ENCODE measurements at regions not wholly inside any gene's neighbourhood (a gene's known extent, or its start where the extent isn't known, plus 50 kb on each side); places are given as distances from the start of the nearest gene placed in this dataset.

DNA sequence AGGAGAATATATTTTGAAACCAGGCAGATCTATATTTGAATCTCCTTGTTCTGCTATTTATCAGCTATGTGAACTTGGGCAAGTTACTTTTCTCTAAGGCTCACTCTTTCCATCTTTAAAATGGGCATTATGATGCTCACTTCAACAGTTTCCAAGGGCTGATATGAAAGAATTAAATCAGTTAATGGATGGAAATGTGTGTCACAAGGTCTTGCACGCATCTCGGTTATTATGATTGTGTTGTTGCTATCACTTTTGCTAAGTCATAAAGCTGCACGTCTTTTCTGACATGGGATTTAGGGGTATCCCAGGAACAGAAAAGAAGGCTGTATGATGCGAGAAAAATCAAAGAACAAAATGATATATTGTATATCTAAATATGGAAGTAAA lies 721.5 kb upstream of the TBX3 start:
- H3K36me3 ChIP-seq = no peaks in the 10 kb centered on the region
- no peaks in the 10 kb centered on the region for H3K9me3 ChIP-seq
- H3K27ac ChIP-seq = no peak overlapping the region
- TF ChIP-seq POLR2AphosphoS5 (IDR thresholded peaks at IDR 0.05) = no peak
- TF ChIP-seq, protein P1, sequence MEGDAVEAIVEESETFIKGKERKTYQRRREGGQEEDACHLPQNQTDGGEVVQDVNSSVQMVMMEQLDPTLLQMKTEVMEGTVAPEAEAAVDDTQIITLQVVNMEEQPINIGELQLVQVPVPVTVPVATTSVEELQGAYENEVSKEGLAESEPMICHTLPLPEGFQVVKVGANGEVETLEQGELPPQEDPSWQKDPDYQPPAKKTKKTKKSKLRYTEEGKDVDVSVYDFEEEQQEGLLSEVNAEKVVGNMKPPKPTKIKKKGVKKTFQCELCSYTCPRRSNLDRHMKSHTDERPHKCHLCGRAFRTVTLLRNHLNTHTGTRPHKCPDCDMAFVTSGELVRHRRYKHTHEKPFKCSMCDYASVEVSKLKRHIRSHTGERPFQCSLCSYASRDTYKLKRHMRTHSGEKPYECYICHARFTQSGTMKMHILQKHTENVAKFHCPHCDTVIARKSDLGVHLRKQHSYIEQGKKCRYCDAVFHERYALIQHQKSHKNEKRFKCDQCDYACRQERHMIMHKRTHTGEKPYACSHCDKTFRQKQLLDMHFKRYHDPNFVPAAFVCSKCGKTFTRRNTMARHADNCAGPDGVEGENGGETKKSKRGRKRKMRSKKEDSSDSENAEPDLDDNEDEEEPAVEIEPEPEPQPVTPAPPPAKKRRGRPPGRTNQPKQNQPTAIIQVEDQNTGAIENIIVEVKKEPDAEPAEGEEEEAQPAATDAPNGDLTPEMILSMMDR (IDR thresholded peaks at IDR 0.05) = no peak
- TF ChIP-seq POLR2A (IDR thresholded peaks at IDR 0.05) = no peak
- no peak for TF ChIP-seq EP300 (IDR thresholded peaks at IDR 0.05; ENCODE audit: low read depth)
- intact Hi-C loops (cut with DNase I; ENCODE audit: low total_unique reads) = no loop called here
- 91 to 92% methylated on average over 4 of the region's 4 CpGs for WGBS, 2 donors (ENCODE audit: low coverage in 1 of 2)
- in situ Hi-C loops (cut with MboI; ENCODE audit: low pct_ligation_motif_present in 1 of 4, low pct_unique_long_range_greater_than_20kb in 1 of 4, low sequenced_read_pairs in 3 of 4) = no loop called here
- H3K27me3 ChIP-seq = no peaks in the 10 kb centered on the region
- DNase-seq = no peak
- no peaks in the 10 kb centered on the region for H3K4me1 ChIP-seq
- no peak overlapping the region for H3K4me3 ChIP-seq

DNA sequence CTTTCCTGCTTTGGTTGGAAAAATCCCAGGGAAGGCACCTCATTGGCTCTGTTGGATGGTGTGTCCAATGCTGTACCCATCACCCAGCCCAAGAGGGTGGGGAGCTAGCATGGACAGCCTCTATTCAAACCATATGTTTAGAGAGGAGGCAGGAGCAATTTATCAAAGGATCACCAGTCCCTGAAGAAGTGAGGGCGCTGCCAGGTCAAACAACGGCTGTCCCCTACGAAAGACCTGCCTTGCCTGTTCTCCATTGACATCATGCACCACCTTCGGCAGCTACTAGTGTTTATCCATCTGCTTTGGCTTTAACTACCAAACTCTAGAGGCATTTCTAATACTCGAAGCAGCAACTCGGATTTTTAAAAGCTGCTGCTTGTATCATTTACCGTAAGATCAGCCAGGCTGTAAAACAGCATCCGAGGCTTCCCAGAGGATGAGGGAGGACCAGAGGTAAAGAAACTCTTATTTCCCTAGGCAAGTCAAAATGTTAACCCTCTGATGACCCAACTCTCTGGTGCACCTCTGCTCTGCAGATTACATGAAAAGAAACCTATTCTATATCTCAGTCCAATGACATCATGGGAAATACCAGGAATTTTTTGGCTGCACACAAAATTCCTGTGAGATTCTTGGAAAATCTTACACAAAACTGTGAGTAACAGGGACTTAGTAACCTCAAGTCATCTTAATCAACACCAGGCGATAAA lies 720.9 kb upstream of the TBX3 start:
- Histone ChIP-seq H3K36me3 (no peaks in the 10 kb centered on the region), H3K27me3 (no peaks in the 10 kb centered on the region), H3K4me1 (no peaks in the 10 kb centered on the region), H3K27ac (no peak overlapping the region), H3K4me3 (no peak overlapping the region), H3K9me3 (no peaks in the 10 kb centered on the region)
- in situ Hi-C loops (cut with MboI; ENCODE audit: low pct_ligation_motif_present in 1 of 4, low pct_unique_long_range_greater_than_20kb in 1 of 4, low sequenced_read_pairs in 3 of 4) = no loop called here
- intact Hi-C loops (cut with DNase I; ENCODE audit: low total_unique reads) = no loop called here
- DNase-seq = no peak
- no peak for TF ChIP-seq POLR2A (IDR thresholded peaks at IDR 0.05)
- TF ChIP-seq, protein P1 (IDR thresholded peaks at IDR 0.05) = no peak
- WGBS, 2 donors (ENCODE audit: low coverage in 1 of 2) = 49 to 58% methylated on average over 5 to 9 of the region's 9 CpGs

DNA sequence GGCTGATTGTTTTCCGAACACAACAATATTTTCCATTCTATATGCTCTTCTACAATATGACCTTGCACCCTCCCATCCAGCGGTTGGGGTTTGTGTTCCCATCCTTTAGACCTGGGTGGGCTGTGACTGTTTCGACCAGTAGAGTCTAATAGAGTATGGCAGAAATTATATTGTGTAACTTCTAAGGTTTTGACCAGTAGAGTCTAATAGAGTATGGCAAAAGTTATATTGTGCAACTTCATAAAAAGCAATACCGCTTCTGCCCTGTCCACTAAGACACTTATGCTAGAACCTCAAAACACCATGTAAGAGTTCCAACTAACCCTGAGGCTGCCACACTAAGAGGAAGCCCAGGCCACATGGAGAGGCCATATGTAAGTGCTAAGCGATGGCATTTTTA lies 719.7 kb upstream of the TBX3 start:
- Histone ChIP-seq H3K36me3 (no peaks in the 10 kb centered on the region), H3K9me3 (no peaks in the 10 kb centered on the region), H3K4me3 (no peak overlapping the region), H3K27me3 (no peaks in the 10 kb centered on the region), H3K4me1 (no peaks in the 10 kb centered on the region), H3K27ac (no peak overlapping the region)
- WGBS, 2 donors (ENCODE audit: low coverage in 1 of 2) = 80 to 89% methylated on average over 4 to 5 of the region's 5 CpGs
- TF ChIP-seq, protein P1 (IDR thresholded peaks at IDR 0.05) = no peak
- no peak for TF ChIP-seq EP300 (IDR thresholded peaks at IDR 0.05; ENCODE audit: low read depth)
- no peak for TF ChIP-seq POLR2A (IDR thresholded peaks at IDR 0.05)
- TF ChIP-seq POLR2AphosphoS5 (IDR thresholded peaks at IDR 0.05) = no peak
- intact Hi-C loops (cut with DNase I; ENCODE audit: low total_unique reads) = no loop called here
- no peak for DNase-seq
- in situ Hi-C loops (cut with MboI; ENCODE audit: low pct_ligation_motif_present in 1 of 4, low pct_unique_long_range_greater_than_20kb in 1 of 4, low sequenced_read_pairs in 3 of 4) = no loop called here

DNA sequence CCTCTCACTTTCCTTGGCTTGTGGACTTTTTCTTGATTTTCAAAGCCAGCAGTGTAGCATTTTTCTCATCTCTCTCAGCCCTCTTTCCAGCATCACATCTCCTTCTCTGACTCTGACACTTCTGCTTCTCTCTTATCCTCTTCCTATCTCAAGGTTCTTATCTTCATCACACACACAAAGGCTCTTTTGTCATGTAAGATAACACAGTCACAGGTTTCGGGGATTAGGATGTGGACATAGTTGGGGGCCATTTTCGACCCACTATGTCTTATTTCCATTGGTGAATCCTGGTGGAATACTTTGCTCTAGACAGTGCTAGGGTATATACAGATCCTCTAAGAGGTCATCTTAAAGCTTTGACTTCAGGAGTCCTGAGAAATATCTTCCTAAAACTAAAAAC lies 719.3 kb upstream of the TBX3 start:
- in situ Hi-C loops (cut with MboI; ENCODE audit: low pct_ligation_motif_present in 1 of 4, low pct_unique_long_range_greater_than_20kb in 1 of 4, low sequenced_read_pairs in 3 of 4) (no loop called here), intact Hi-C loops (cut with DNase I; ENCODE audit: low total_unique reads) (no loop called here)
- Histone ChIP-seq H3K9me3 (no peaks in the 10 kb centered on the region), H3K27me3 (no peaks in the 10 kb centered on the region), H3K27ac (no peak overlapping the region), H3K4me3 (no peak overlapping the region), H3K36me3 (no peaks in the 10 kb centered on the region), H3K4me1 (no peaks in the 10 kb centered on the region)
- no peak for DNase-seq
- TF ChIP-seq POLR2A (IDR thresholded peaks at IDR 0.05) = no peak
- 76 to 90% methylated on average over 2 of the region's 2 CpGs for WGBS, 2 donors (ENCODE audit: low coverage in 1 of 2)
